ENCODE measurements at regions not wholly inside any gene's neighbourhood (a gene's known extent, or its start where the extent isn't known, plus 50 kb on each side); places are given as distances from the start of the nearest gene placed in this dataset.

GRCh38 chr2:104371087-104371781, 482.7 kb upstream of the POU3F3 start:
- Histone ChIP-seq H3K9me3 (ENCODE audit: control insufficient read depth in 1 of 2, insufficient read depth in 1 of 2, low read depth in 1 of 2, low read length in 2 of 2) (peaks cover 0 to 13% of the 10 kb centered on the region in 2 experiments; a peak in 2 of 4 replicates), H3K4me2 (ENCODE audit: low read length) (no peak overlapping the region), H3K27me3 (ENCODE audit: insufficient read depth, low read length) (no peaks in the 10 kb centered on the region), H3K79me2 (ENCODE audit: insufficient read depth, low read length) (no peaks in the 10 kb centered on the region), H3K36me3 (ENCODE audit: control insufficient read depth in 1 of 2, insufficient read depth in 2 of 2, low read length in 2 of 2) (no peaks in the 10 kb centered on the region), H3K4me3 (replicated peaks in 1 of 2; ENCODE audit: low read depth in 1 of 2, low read length in 2 of 2) (no peak overlapping the region), H4K20me1 (ENCODE audit: insufficient read depth) (no peaks in the 10 kb centered on the region), H3K4me1 (ENCODE audit: control insufficient read depth in 1 of 2, insufficient read depth in 2 of 2, low read length in 2 of 2) (no peaks in the 10 kb centered on the region), H3K27ac (ENCODE audit: low read depth, low read length) (no peak overlapping the region), H2AFZ (ENCODE audit: low read depth, low read length, poor library complexity, severe bottlenecking) (no peak overlapping the region), H3K9me2 (ENCODE audit: insufficient read depth) (no peaks in the 10 kb centered on the region), H3K9ac (ENCODE audit: low read length) (no peak overlapping the region)
- ChIA-PET POLR2A (no interaction called here), RAD21 (ENCODE audit: low non-redundant PET in 1 of 2, low total read pairs in 2 of 2, uncharacterized antibody in 2 of 2, unreplicated experiment in 2 of 2) (no interaction called here), CTCF (no interaction called here)
- intact Hi-C loops (cut with micrococcal nuclease): no loop called here
- no TSS peak for BruUV-seq (replicated peaks)
- ATAC-seq: no peak
- no peak for DNase-seq (ENCODE audit: low read depth, low spot score)
- TF ChIP-seq SP1 (IDR thresholded peaks at IDR 0.05; ENCODE audit: low read depth) (no peak), RAD21 (IDR thresholded peaks at IDR 0.05; ENCODE audit: low read depth) (no peak), ZFX (IDR thresholded peaks at IDR 0.05) (no peak), TCF7L2 (IDR thresholded peaks at IDR 0.05; ENCODE audit: borderline replicate concordance, extremely low read depth, insufficient read depth, insufficient read length) (no peak), MAX (IDR thresholded peaks at IDR 0.05) (no peak), POLR2A (IDR thresholded peaks at IDR 0.05; ENCODE audit: borderline replicate concordance, extremely low read depth, insufficient read depth, insufficient read length) (no peak), SRF (IDR thresholded peaks at IDR 0.05; ENCODE audit: low read depth) (no peak), ELF1 (IDR thresholded peaks at IDR 0.05; ENCODE audit: borderline replicate concordance, low read depth) (no peak), YY1 (IDR thresholded peaks at IDR 0.05; ENCODE audit: extremely low read depth, insufficient replicate concordance, low read depth, low read length) (no peak), EGR1 (IDR thresholded peaks at IDR 0.05; ENCODE audit: low read depth) (no peak), ZNF274 (IDR thresholded peaks at IDR 0.05; ENCODE audit: low read depth, low read length) (no peak), SIN3A (IDR thresholded peaks at IDR 0.05; ENCODE audit: low read depth) (no peak), CBX3 (IDR thresholded peaks at IDR 0.05; ENCODE audit: low read depth) (no peak)
